Neural progenitor cell (in vitro differentiated cells): ENCODE measurements at regions not wholly inside any gene's neighbourhood (a gene's known extent, or its start where the extent isn't known, plus 50 kb on each side); places are given as distances from the start of the nearest gene placed in this dataset.
"Not testable (repeated sequence)": the region's sequence is repeated elsewhere in the genome, so short reads cannot be mapped to it uniquely, and the experiment has no call there.

Experiments
- CTCF ChIP-seq: fragments of 200-600 bp; sonication (generic); IDR thresholded peaks from 2 replicates; pipeline ENCODE4 v1.5.1; 2017; ENCODE audit warnings: antibody characterized with exemption, mild to moderate bottlenecking
- EZH2 ChIP-seq: fragments of 200-600 bp; sonication (generic); IDR thresholded peaks from 2 replicates; pipeline ENCODE4 v1.6.1; 2017; ENCODE audit warnings: antibody characterized with exemption, mild to moderate bottlenecking, moderate library complexity

- not testable (repeated sequence) for TF ChIP-seq CTCF, EZH2
Observed at GRCh38 chr1:238902752-238903151, 483.6 kb upstream of the CHRM3 start.
